SW 1271 (cell line): ENCODE measurements at regions not wholly inside any gene's neighbourhood (a gene's known extent, or its start where the extent isn't known, plus 50 kb on each side); places are given as distances from the start of the nearest gene placed in this dataset.
"Not testable (repeated sequence)": the region's sequence is repeated elsewhere in the genome, so short reads cannot be mapped to it uniquely, and the experiment has no call there.

ENCODE experiments used
- DNase-seq, 2 experiments: peaks; one replicate each; lab custom pipeline; 2025; lab: John Stamatoyannopoulos, UW

DNA sequence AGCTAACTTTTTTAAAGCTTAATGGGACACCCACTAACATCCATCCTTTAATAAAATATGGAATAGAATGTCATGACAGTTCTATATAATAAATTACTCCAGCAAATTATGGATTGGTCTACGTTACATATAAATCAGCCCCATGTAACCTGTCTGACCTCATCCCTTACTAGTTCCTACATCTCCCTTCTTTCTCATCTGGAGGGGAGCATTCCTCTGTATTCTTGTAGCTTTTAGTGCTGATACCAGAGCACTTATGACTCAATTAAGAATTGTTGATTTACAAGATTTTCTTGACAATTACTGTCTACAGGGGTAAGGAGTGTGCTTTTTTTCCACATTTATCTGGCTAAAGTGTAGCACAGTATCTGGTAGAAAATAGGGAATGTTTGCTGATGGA is 523.7 kb downstream of the FAM181B start:
- no peak for DNase-seq

- DNase-seq = no peak
These were observed 538.4 kb downstream of the FAM181B start for GRCh38 chr11:82195283-82195682.

DNA sequence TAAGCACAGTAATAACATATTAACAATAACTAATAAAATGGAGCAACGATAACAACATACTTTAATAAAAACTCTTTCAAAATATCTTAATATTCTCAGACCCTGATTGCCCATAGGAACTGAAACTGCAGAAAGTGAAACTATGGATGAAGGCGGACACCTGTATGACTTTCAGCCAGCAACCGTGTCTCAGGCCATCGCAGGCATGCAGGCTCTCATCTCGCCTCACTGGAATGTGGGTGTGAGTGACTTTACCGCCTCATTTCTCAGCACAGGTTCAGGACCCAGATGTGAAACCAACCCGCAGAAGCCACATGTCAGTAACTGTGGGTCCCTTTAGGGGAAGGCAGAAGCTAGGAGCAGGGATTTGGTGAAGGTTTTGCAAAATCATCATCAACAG is 539.1 kb downstream of the FAM181B start:
- no peak for DNase-seq

- DNase-seq = no peak
These were observed 542.0 kb downstream of the FAM181B start for GRCh38 chr11:82191695-82192094.

DNA sequence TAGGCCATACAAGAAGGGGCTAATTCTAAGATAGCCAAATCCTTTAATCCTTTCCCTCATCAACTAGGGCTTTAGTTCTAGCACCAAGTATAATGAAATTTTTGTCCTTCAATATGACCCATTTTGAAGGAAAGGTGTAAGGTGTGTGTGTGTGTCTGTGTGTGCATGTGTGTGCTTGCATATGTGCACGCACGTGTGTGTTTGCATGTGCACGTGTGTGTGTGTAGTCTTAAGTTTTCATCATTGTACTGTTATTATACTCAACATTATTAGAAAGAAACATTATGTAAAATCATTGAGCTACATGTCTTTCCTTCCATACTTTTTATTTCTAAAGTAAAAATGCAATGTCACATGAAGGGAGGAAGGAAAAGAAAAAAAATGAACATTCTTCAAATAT is 547.7 kb downstream of the FAM181B start:
- no peak for DNase-seq

- DNase-seq = no peak
These were observed 548.7 kb downstream of the FAM181B start for GRCh38 chr11:82184966-82185365.

DNA sequence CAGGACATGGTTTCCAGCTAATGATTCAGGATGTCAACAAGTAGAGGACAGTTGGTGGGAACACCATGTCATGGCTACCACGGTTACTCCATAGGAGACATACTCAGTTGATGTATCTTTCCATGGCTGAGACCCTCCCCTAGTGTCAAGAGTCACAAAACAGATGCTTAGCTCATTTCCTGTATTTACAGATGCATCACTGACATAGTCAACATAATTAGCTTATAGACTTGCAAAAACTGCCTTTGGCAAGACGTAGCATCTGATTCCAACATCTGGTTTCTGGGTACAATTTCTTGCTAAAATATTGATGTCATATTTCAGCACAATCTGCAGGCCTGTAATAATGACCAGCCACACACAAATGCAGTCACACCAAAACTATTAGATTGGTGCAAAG is 550.3 kb downstream of the FAM181B start:
- DNase-seq = no peak

DNA sequence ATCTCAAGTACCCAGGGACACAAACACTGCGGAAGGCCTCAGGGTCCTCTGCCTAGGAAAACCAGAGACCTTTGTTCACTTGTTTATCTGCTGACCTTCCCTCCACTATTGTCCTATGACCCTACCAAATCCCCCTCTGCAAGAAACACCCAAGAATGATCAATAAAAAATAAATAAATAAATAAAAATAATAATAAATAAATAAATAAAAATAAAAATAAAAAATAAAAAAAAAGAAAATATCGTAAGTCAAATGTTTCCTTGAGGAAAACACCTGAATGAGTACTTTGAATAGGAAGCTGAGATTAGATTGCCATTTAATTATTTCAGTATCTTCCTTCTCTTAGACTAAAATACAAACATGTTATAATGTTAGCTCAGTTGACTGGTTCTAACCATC is 551.0 kb downstream of the FAM181B start:
- not testable (repeated sequence) for DNase-seq

- DNase-seq = not testable (repeated sequence)
These were observed 551.9 kb downstream of the FAM181B start for GRCh38 chr11:82181796-82182195.

DNA sequence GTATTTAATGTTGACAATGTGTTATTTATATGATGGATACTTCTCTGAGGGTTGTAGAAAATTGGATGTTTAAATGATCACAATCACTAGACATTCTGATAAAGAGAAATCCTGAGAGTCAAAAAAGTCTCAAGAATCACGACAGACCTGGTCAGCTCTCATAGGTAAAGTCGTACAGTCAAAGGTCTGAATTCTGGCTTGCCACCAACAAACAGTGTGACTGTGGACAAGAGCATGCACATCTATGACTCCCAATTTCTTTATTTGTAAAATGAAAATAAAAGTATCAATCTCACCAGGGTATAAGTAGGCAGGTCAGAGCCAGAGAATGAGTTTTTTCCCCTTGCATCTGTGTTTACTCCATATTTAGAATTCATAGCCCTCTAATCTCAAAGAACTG is 556.7 kb downstream of the FAM181B start:
- DNase-seq = no peak

- DNase-seq = no peak
These were observed 557.3 kb downstream of the FAM181B start for GRCh38 chr11:82176365-82176764.

DNA sequence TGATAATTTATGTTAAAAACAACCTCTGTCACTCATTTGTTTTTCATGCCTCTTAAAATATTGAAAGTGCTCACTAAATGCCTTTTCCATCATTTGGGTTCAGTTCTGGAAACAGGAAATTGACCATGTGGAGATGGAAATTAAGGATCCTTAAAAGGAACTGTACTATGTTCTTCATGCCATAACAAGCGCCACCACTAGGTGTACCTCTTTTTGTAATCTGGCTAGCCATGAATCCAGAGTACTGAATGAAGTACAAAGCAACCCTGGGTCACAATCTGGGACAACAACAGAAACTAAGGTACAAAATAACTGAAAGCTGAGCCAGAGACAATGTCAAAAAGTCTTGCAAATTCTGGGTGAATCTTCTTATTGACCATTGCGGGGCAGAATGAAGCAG is 559.1 kb downstream of the FAM181B start:
- DNase-seq = no peak

- DNase-seq = no peak
These were observed 586.9 kb downstream of the FAM181B start for GRCh38 chr11:82146789-82147188.

DNA sequence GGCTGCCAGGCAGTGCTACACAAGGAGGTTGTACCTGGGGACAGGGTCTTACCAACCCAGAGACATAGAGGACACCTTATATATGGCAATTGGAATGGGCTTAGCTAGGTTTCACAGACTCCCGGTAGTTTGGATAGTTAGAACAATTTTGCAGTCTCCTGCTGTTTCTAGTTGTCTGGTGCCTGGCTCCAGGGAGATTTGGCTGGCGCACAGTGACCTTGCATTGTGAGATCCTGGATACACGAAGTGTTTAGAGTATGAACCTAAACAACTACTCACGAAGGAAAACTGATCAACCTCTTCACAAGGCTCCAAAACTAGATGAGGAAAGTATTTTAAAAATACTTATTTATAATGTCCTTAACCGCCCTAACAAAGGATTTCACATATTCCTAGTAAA is 614.7 kb downstream of the FAM181B start:
- no peak for DNase-seq

- DNase-seq = no peak
These were observed 616.3 kb downstream of the FAM181B start for GRCh38 chr11:82117362-82117761.

- no peak for DNase-seq
These were observed 628.2 kb downstream of the FAM181B start for GRCh38 chr11:82105331-82105998.

- no peak for DNase-seq
These were observed 640.8 kb downstream of the FAM181B start for GRCh38 chr11:82092904-82093303.

- no peak for DNase-seq
These were observed 644.2 kb downstream of the FAM181B start for GRCh38 chr11:82089426-82089825.

DNA sequence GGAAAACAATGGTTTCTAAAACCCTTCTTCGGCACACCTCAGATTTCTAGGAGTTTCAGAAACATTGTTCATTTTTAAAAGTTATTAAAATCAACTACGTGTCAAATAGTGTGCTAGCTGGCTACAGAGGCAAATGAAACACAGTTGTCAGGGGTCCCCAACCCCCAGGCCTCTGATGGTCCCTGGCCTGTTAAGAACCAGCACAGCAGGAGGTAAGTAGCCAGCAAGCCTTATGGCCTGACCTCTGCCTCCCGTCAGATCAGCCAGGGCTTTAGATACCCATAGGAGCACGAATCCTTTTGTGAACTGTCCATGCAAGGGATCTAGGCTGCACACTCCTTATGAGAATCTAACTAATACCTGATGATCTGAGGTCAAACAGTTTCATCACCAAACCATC is 648.2 kb downstream of the FAM181B start:
- no peak for DNase-seq

GRCh38 chr11:82082976-82083375 is 650.7 kb downstream of the FAM181B start:
- DNase-seq = no peak

- DNase-seq = no peak
These were observed 653.5 kb downstream of the FAM181B start for GRCh38 chr11:82080160-82080559.

GRCh38 chr11:82076126-82076525 is 657.5 kb downstream of the FAM181B start:
- no peak for DNase-seq

DNA sequence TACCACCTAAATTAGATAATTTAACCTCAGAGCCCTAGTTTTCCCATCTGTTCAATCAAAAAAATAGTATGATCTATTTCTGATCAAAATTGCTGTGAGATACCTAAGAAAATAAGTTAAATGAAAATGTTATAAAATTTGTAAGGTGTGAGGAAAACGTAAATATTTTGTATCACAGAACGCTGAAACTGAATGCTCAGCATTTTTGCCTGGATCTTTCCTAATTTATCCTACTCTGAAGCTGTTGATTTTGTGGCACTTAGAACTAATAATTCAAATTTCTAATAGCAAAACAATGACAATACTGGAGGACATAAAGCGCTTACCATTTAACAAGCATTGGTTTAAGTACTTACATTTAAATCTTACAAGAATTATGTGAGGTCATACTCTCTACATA is 674.2 kb downstream of the FAM181B start:
- DNase-seq = no peak

DNA sequence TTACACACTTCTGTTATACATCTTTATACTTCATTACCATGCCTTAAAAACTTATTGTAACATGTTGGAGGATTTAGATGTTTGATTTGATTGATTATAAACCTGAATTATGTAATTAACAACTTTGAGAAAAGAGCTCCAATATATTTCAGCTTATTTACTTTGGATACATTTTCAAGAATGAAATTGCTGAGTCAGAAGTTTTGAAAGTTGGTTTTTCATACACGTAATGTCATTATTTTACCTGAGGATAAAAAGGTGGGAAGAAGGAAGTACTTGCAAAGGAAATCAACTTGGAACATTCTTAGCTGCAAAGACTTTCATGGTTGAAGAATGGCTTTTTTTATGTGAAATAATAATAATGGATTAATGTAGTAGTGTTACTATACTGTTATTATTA is 677.2 kb downstream of the FAM181B start:
- DNase-seq = no peak

- DNase-seq = no peak
These were observed 684.5 kb downstream of the FAM181B start for GRCh38 chr11:82049199-82049598.
